ENCODE measurements at regions not wholly inside any gene's neighbourhood (a gene's known extent, or its start where the extent isn't known, plus 50 kb on each side); places are given as distances from the start of the nearest gene placed in this dataset.

- no peaks in the 10 kb centered on the region for H3K9me3 ChIP-seq (replicated peaks in 1 of 3)
- no peak overlapping the region for H3K27ac ChIP-seq
- no peak overlapping the region for H3K4me3 ChIP-seq
- TF ChIP-seq POLR2A (IDR thresholded peaks at IDR 0.05) = no peak
- TF ChIP-seq, protein P1, sequence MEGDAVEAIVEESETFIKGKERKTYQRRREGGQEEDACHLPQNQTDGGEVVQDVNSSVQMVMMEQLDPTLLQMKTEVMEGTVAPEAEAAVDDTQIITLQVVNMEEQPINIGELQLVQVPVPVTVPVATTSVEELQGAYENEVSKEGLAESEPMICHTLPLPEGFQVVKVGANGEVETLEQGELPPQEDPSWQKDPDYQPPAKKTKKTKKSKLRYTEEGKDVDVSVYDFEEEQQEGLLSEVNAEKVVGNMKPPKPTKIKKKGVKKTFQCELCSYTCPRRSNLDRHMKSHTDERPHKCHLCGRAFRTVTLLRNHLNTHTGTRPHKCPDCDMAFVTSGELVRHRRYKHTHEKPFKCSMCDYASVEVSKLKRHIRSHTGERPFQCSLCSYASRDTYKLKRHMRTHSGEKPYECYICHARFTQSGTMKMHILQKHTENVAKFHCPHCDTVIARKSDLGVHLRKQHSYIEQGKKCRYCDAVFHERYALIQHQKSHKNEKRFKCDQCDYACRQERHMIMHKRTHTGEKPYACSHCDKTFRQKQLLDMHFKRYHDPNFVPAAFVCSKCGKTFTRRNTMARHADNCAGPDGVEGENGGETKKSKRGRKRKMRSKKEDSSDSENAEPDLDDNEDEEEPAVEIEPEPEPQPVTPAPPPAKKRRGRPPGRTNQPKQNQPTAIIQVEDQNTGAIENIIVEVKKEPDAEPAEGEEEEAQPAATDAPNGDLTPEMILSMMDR (IDR thresholded peaks at IDR 0.05) = no peak
- intact Hi-C loops (cut with DNase I) = no loop called here
- DNase-seq = no peak
- no peaks in the 10 kb centered on the region for H3K27me3 ChIP-seq
- no peaks in the 10 kb centered on the region for H3K4me1 ChIP-seq (replicated peaks in 1 of 2)
- H3K36me3 ChIP-seq (replicated peaks in 1 of 2) = no peaks in the 10 kb centered on the region
Measured at GRCh38 chr13:55199134-55199533, 1941.6 kb upstream of the PRR20A start.

DNA sequence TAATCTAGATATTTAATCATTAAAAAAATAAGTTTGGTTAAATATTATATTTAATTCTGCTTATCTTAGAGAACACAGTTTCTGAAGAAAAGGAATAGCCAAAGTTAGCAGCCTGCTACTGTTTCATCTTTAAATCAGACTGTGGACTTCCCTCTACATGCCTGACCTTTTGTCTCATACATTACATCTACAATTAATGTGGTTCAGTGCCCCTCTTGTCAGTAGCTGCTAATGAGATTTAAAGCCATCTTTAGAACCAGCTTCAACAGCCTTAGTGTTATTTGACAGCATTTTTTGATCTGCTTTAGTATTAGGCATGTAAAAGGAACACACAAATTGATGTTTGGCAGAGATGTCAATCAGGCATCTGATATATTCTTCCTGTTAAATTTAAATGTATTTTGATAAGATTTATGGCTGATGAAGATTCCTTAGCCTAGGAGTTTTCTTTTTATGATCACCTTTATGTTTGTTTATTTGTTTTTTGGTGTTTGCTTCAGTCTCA lies 1925.8 kb upstream of the PRR20A start:
- no peak overlapping the region for H3K4me3 ChIP-seq
- H3K27me3 ChIP-seq = no peaks in the 10 kb centered on the region
- no peak for DNase-seq
- no peaks in the 10 kb centered on the region for H3K9me3 ChIP-seq (replicated peaks in 1 of 3)
- TF ChIP-seq POLR2A (IDR thresholded peaks at IDR 0.05) = no peak
- TF ChIP-seq, protein P1 (IDR thresholded peaks at IDR 0.05) = no peak
- no peaks in the 10 kb centered on the region for H3K36me3 ChIP-seq (replicated peaks in 1 of 2)
- intact Hi-C loops (cut with DNase I) = no loop called here
- H3K4me1 ChIP-seq (replicated peaks in 1 of 2) = no peaks in the 10 kb centered on the region
- H3K27ac ChIP-seq = no peak overlapping the region

DNA sequence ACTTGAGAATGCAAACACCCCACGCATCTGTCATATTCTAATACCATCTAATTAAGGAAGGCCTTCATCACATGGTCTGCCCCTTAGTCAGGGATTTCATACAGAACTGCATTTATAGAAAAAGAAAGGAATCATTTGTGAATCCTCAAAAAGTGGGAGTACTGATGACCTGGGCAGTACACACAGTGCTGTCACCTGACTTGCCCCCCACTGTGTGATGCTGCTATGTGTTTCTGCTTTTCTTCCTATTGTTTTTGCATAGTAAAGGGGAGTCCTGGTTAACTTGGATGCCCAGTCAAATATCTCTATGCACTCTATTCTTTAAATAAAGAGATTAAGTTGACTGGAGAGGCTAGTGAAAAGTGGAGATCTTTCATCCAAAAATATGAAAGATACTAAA lies 1921.2 kb upstream of the PRR20A start:
- DNase-seq = no peak
- no peaks in the 10 kb centered on the region for H3K9me3 ChIP-seq (replicated peaks in 1 of 3)
- H3K4me1 ChIP-seq (replicated peaks in 1 of 2) = no peaks in the 10 kb centered on the region
- 80 to 100% (median 88%) methylated on average over 1 of the region's 1 CpG for WGBS, 4 donors
- H3K36me3 ChIP-seq (replicated peaks in 1 of 2) = no peaks in the 10 kb centered on the region
- no peak for TF ChIP-seq POLR2A (IDR thresholded peaks at IDR 0.05)
- TF ChIP-seq, protein P1 (IDR thresholded peaks at IDR 0.05) = no peak
- no peak overlapping the region for H3K27ac ChIP-seq
- no peak overlapping the region for H3K4me3 ChIP-seq
- H3K27me3 ChIP-seq = no peaks in the 10 kb centered on the region
- intact Hi-C loops (cut with DNase I) = no loop called here

GRCh38 chr13:55229906-55230569 lies 1910.7 kb upstream of the PRR20A start:
- Histone ChIP-seq H3K9me3 (replicated peaks in 1 of 3) (no peaks in the 10 kb centered on the region), H3K4me1 (replicated peaks in 1 of 2) (no peaks in the 10 kb centered on the region), H3K27ac (no peak overlapping the region), H3K36me3 (replicated peaks in 1 of 2) (no peaks in the 10 kb centered on the region), H3K4me3 (no peak overlapping the region), H3K27me3 (no peaks in the 10 kb centered on the region)
- intact Hi-C loops (cut with DNase I) = no loop called here
- TF ChIP-seq, protein P1 (IDR thresholded peaks at IDR 0.05) = no peak
- TF ChIP-seq POLR2A (IDR thresholded peaks at IDR 0.05) = no peak
- WGBS, 4 donors = 51 to 67% (median 60%) methylated on average over 4 of the region's 4 CpGs
- no peak for DNase-seq
